ENCODE measurements at regions not wholly inside any gene's neighbourhood (a gene's known extent, or its start where the extent isn't known, plus 50 kb on each side); places are given as distances from the start of the nearest gene placed in this dataset.

DNA sequence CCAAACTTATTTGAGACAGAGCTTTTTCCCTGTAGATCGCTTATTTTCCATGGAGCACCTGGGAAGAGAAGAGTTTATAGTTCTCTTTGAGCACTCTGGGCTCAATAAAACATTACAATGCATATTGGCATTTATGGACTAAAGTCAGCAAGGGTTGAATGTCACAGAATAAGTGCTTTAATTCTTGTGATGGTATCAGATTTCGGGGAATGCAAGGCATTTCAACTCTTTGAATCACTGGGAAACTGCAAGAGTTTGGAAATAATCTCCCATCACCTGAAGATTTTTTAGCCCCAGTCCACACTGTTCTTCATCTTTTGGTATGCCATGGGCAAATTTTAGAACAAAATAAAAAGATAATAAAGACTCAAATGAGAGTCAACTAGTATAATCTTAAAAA, 111.5 kb upstream of the WDFY3 start:
- H3K4me3 ChIP-seq: no peak overlapping the region
- no peaks in the 10 kb centered on the region for H3K27me3 ChIP-seq
- H3K4me1 ChIP-seq: peaks cover 3% of the 10 kb centered on the region; the same call in 1 of the 2 replicates
- DNase-seq: no peak
- no peaks in the 10 kb centered on the region for H3K36me3 ChIP-seq
- H3K9me3 ChIP-seq (replicated peaks): peaks cover 21% of the 10 kb centered on the region
- no peak overlapping the region for H3K27ac ChIP-seq

DNA sequence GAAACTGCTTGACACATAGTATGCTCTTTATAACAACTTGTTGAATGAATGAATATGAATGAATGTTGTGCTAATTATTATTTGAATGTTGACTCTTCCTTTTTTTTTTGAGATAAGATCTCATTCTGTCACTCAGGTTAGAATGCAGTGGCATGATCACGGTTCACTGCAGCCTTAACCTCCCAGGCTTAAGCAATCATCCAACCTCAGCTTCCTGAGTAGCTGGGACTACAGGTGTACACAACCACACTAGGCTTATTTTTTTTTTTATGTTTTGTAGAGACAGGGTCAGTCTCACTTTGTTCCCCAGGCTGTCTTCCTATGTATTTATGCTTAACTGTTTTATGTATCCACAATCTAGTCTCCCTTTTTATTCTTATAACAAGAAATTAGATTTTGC, 114.7 kb upstream of the WDFY3 start:
- H3K27ac ChIP-seq: no peak overlapping the region
- H3K4me3 ChIP-seq: no peak overlapping the region
- H3K36me3 ChIP-seq: no peaks in the 10 kb centered on the region
- peaks cover 17% of the 10 kb centered on the region for H3K4me1 ChIP-seq
- no peaks in the 10 kb centered on the region for H3K27me3 ChIP-seq
- H3K9me3 ChIP-seq (replicated peaks): peaks cover 21% of the 10 kb centered on the region
- DNase-seq: no peak

- Histone ChIP-seq H3K36me3 (no peaks in the 10 kb centered on the region), H3K27me3 (no peaks in the 10 kb centered on the region), H3K4me1 (peaks cover 20% of the 10 kb centered on the region), H3K9me3 (replicated peaks) (peaks cover 8% of the 10 kb centered on the region), H3K4me3 (peak overlapping the region; percentile 5), H3K27ac (peak overlapping the region; percentile 83)
- peak; percentile 82 to 95 for DNase-seq
Observed at GRCh38 chr4:85084371-85085094, 118.0 kb upstream of the WDFY3 start.

GRCh38 chr4:85086721-85087120, 120.2 kb upstream of the WDFY3 start:
- DNase-seq: no peak
- Histone ChIP-seq H3K4me3 (no peak overlapping the region), H3K27ac (no peak overlapping the region; the same call in 1 of the 2 replicates), H3K27me3 (no peaks in the 10 kb centered on the region), H3K9me3 (replicated peaks) (peaks cover 13% of the 10 kb centered on the region), H3K36me3 (no peaks in the 10 kb centered on the region), H3K4me1 (peaks cover 20% of the 10 kb centered on the region)

GRCh38 chr4:85092536-85092935, 126.0 kb upstream of the WDFY3 start:
- Histone ChIP-seq H3K36me3 (no peaks in the 10 kb centered on the region; the same call in 1 of the 2 replicates), H3K27me3 (no peaks in the 10 kb centered on the region), H3K4me1 (peaks cover 24% of the 10 kb centered on the region), H3K4me3 (no peak overlapping the region), H3K27ac (peak overlapping the region; percentile 83), H3K9me3 (replicated peaks) (peaks cover 20% of the 10 kb centered on the region)
- peak; percentile 76 to 78 for DNase-seq

DNA sequence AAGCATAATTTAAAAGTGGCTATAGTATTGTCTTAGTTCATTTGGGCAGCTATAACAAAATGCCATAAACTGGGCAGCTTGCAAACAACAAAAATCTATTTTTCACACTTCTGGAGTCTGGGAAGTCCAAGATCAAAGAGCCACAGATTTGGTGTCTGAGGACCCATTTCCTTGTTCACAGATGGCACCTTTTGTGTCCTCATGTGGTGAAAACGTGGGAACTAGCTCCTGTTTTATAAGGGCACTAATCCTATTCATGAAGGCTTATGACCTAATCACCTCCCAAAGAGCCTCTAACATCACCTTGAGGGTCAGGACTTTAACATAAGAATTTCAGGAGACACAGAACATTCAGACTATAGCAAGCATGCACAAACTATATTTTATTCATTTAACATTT, 126.5 kb upstream of the WDFY3 start:
- Histone ChIP-seq H3K27ac (peak overlapping the region; percentile 83), H3K4me3 (no peak overlapping the region), H3K9me3 (replicated peaks) (peaks cover 23% of the 10 kb centered on the region), H3K27me3 (no peaks in the 10 kb centered on the region), H3K4me1 (peaks cover 24% of the 10 kb centered on the region), H3K36me3 (no peaks in the 10 kb centered on the region; the same call in 1 of the 2 replicates)
- peak; percentile 55 to 65 for DNase-seq

DNA sequence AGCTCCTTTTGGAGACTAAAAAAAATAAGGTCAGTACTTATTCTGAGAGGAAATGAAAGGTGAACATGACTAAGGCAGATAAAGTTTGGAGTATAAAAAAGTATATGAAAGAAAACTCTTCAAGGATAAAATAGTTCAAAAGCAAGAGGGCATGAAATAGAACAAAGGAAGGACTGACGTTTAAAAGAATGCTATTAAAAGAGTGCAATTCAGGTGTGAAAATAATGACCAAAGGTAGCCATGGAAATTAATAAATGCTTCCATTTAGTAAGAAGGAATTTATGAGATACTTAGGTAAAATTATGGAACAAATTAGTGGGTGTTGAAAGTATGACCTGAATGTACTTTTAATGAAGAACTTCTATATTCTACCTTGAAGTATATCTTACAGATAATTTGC, 128.2 kb upstream of the WDFY3 start:
- H3K4me3 ChIP-seq: no peak overlapping the region
- H3K9me3 ChIP-seq (replicated peaks): peaks cover 24% of the 10 kb centered on the region
- H3K36me3 ChIP-seq: no peaks in the 10 kb centered on the region; the same call in 1 of the 2 replicates
- H3K27ac ChIP-seq: no peak overlapping the region
- H3K4me1 ChIP-seq: peaks cover 24% of the 10 kb centered on the region
- H3K27me3 ChIP-seq: no peaks in the 10 kb centered on the region
- no peak for DNase-seq

GRCh38 chr4:85102606-85103005, 136.1 kb upstream of the WDFY3 start:
- Histone ChIP-seq H3K36me3 (no peaks in the 10 kb centered on the region; the same call in 1 of the 2 replicates), H3K9me3 (replicated peaks) (peaks cover 15% of the 10 kb centered on the region), H3K27me3 (no peaks in the 10 kb centered on the region), H3K4me3 (no peak overlapping the region), H3K4me1 (peaks cover 31% of the 10 kb centered on the region), H3K27ac (peak overlapping the region; percentile 60)
- peak; percentile 40 to 59 for DNase-seq

GRCh38 chr4:85106166-85106565, 139.7 kb upstream of the WDFY3 start:
- H3K27me3 ChIP-seq: no peaks in the 10 kb centered on the region
- H3K4me1 ChIP-seq: peaks cover 39% of the 10 kb centered on the region
- no peak for DNase-seq
- H3K9me3 ChIP-seq (replicated peaks): no peaks in the 10 kb centered on the region
- H3K27ac ChIP-seq: no peak overlapping the region
- no peak overlapping the region for H3K4me3 ChIP-seq
- H3K36me3 ChIP-seq: no peaks in the 10 kb centered on the region

DNA sequence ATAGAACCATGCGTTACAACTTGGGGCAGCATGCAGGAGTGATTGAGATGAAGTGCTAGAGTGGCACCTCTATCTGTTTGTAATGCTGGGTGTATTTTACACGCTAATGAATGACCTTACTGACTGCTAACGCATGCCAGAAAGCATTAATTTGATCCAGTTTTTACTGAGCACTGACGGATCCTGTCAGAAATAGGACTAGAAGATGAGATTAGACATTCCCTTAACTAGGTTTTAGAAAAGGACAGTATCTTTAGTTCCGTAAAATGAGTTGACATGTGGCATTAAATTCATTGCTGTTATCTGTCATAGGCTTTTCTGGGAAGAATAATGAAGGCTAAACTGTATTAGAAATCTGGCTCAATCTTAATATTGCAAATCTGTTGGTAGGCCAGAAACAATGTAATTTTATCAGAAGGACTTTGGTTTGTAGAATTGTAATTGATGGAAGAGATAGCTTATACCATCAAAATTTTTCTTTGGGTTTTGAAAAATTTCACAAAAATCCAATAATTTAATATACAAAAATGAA, 140.4 kb upstream of the WDFY3 start:
- Histone ChIP-seq H3K36me3 (no peaks in the 10 kb centered on the region), H3K27me3 (no peaks in the 10 kb centered on the region), H3K9me3 (replicated peaks) (peaks cover 1% of the 10 kb centered on the region; the same call in 1 of the 2 replicates), H3K4me3 (no peak overlapping the region), H3K27ac (peak overlapping the region; percentile 34), H3K4me1 (peaks cover 32% of the 10 kb centered on the region)
- DNase-seq: no peak

DNA sequence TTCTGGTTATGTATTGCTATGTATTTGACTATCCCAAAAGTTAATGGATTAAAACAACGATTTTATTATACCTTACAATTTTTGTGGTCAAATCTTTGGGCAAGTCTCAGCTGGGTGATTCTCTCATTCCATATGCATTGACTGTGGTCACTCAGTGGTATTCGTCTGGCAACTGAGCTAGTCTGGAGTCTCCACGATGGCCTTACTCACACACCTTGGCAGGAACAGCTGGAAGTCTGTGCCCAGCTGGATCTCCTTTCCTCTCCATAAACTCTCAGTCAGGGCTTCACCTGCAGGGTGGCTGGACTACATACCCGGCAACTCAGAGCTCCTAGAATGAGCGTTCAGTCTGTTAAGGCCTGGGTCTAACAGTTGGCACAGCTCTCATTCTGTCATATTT, 141.1 kb upstream of the WDFY3 start:
- Histone ChIP-seq H3K27ac (peak overlapping the region; percentile 34), H3K9me3 (replicated peaks) (peaks cover 5% of the 10 kb centered on the region; the same call in 1 of the 2 replicates), H3K4me1 (peaks cover 31% of the 10 kb centered on the region), H3K36me3 (no peaks in the 10 kb centered on the region), H3K4me3 (no peak overlapping the region), H3K27me3 (no peaks in the 10 kb centered on the region)
- DNase-seq: peak; percentile 54 to 62

DNA sequence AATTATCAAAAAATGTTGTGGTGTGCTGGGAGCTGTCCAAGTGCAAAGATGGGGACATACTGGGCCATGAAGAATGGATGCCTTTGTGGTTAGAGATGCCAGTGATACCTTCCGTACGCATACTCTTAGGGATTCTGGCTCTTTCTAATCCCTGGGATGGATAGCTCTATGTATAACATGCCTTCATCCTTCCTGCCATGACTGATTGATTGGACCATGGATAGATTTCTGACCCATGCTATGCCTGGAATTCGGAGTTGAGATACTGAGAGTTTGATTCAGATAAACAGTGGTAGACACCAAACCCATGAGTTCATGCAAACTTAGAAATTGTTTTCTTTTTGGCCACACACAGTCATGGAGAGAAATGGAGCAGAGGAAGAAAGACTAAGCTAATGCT, 147.2 kb upstream of the WDFY3 start:
- no peak overlapping the region for H3K4me3 ChIP-seq
- peaks cover 5% of the 10 kb centered on the region; the same call in 1 of the 2 replicates for H3K9me3 ChIP-seq (replicated peaks)
- DNase-seq: peak; percentile 93
- H3K27me3 ChIP-seq: no peaks in the 10 kb centered on the region
- H3K36me3 ChIP-seq: no peaks in the 10 kb centered on the region
- H3K4me1 ChIP-seq: peaks cover 42% of the 10 kb centered on the region
- peak overlapping the region; percentile 98 for H3K27ac ChIP-seq

GRCh38 chr4:85114526-85114925, 148.0 kb upstream of the WDFY3 start:
- Histone ChIP-seq H3K4me3 (no peak overlapping the region), H3K36me3 (no peaks in the 10 kb centered on the region), H3K9me3 (replicated peaks) (peaks cover 5% of the 10 kb centered on the region; the same call in 1 of the 2 replicates), H3K27ac (peak overlapping the region; percentile 98), H3K4me1 (peaks cover 42% of the 10 kb centered on the region), H3K27me3 (no peaks in the 10 kb centered on the region)
- peak; percentile 78 to 86 for DNase-seq

GRCh38 chr4:85116008-85116407, 149.5 kb upstream of the WDFY3 start:
- peaks cover 42% of the 10 kb centered on the region for H3K4me1 ChIP-seq
- DNase-seq: no peak
- no peaks in the 10 kb centered on the region for H3K36me3 ChIP-seq
- H3K27me3 ChIP-seq: no peaks in the 10 kb centered on the region
- no peak overlapping the region for H3K4me3 ChIP-seq
- H3K9me3 ChIP-seq (replicated peaks): peaks cover 5% of the 10 kb centered on the region; the same call in 1 of the 2 replicates
- peak overlapping the region; percentile 98; the same call in 1 of the 2 replicates for H3K27ac ChIP-seq

DNA sequence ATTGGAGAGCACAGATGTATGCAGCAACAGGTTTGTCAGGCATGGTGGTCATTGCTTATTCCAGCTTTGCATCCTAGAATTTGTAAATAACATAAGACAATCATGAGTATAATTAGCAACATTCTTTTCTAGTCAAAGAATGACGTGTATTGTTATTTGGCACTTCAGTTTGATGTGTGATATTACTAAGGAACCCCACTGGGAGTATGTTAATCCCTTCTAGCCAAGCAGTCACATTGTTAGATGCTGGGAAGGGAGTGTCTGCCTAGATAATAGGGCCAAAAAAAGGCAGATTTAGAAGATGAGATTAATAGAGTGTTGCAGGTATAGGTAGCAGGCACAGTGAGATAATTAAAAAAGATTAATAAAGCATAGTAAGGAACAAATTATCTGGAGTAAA, 159.2 kb upstream of the WDFY3 start:
- Histone ChIP-seq H3K27me3 (no peaks in the 10 kb centered on the region), H3K4me3 (no peak overlapping the region), H3K27ac (no peak overlapping the region), H3K9me3 (replicated peaks) (no peaks in the 10 kb centered on the region), H3K36me3 (no peaks in the 10 kb centered on the region), H3K4me1 (peaks cover 24% of the 10 kb centered on the region)
- DNase-seq: no peak
